ENCODE measurements at regions not wholly inside any gene's neighbourhood (a gene's known extent, or its start where the extent isn't known, plus 50 kb on each side); places are given as distances from the start of the nearest gene placed in this dataset.

DNA sequence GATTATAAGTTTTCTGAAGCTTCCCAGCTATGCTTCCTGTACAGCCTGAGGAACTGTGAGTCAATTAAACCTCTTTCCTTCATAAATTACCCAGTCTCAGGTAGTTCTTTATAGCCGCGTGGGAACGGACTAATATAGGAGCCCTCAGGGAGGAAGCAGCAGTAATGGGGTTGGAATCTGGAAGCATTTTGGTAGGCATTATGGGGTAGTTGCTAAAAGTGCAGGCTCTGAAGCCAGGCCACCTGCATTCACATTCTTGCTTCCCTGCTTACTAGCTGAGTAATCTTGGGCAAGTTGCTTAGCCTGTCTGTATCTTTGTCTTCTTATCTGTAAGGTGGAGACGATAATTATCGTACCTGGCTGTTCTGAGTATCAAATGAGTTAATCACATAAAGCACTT lies 137.9 kb upstream of the NHS start (continued):
- TF ChIP-seq NRF1 (conservative IDR thresholded peaks at IDR 0.05; ENCODE audit: low read depth, low read length) (no peak), SMAD5 (IDR thresholded peaks at IDR 0.05; ENCODE audit: low read depth) (no peak), HDGF (IDR thresholded peaks at IDR 0.05) (no peak), HCFC1 (IDR thresholded peaks at IDR 0.05; ENCODE audit: low read length) (no peak), NR2C1 (IDR thresholded peaks at IDR 0.05) (no peak), NBN (IDR thresholded peaks at IDR 0.05) (no peak), RFX5 (IDR thresholded peaks at IDR 0.05; ENCODE audit: low read depth, low read length) (no peak), ETV6 (conservative IDR thresholded peaks at IDR 0.05 in 1 of 2, IDR thresholded peaks at IDR 0.05 in 1 of 2; ENCODE audit: borderline replicate concordance in 1 of 2, low read depth in 1 of 2) (no peak), JUND (IDR thresholded peaks at IDR 0.05; ENCODE audit: low read depth, low read length) (no peak), HDAC6 (IDR thresholded peaks at IDR 0.05; ENCODE audit: unreplicated experiment) (no peak)
- TF ChIP-seq, protein P1, sequence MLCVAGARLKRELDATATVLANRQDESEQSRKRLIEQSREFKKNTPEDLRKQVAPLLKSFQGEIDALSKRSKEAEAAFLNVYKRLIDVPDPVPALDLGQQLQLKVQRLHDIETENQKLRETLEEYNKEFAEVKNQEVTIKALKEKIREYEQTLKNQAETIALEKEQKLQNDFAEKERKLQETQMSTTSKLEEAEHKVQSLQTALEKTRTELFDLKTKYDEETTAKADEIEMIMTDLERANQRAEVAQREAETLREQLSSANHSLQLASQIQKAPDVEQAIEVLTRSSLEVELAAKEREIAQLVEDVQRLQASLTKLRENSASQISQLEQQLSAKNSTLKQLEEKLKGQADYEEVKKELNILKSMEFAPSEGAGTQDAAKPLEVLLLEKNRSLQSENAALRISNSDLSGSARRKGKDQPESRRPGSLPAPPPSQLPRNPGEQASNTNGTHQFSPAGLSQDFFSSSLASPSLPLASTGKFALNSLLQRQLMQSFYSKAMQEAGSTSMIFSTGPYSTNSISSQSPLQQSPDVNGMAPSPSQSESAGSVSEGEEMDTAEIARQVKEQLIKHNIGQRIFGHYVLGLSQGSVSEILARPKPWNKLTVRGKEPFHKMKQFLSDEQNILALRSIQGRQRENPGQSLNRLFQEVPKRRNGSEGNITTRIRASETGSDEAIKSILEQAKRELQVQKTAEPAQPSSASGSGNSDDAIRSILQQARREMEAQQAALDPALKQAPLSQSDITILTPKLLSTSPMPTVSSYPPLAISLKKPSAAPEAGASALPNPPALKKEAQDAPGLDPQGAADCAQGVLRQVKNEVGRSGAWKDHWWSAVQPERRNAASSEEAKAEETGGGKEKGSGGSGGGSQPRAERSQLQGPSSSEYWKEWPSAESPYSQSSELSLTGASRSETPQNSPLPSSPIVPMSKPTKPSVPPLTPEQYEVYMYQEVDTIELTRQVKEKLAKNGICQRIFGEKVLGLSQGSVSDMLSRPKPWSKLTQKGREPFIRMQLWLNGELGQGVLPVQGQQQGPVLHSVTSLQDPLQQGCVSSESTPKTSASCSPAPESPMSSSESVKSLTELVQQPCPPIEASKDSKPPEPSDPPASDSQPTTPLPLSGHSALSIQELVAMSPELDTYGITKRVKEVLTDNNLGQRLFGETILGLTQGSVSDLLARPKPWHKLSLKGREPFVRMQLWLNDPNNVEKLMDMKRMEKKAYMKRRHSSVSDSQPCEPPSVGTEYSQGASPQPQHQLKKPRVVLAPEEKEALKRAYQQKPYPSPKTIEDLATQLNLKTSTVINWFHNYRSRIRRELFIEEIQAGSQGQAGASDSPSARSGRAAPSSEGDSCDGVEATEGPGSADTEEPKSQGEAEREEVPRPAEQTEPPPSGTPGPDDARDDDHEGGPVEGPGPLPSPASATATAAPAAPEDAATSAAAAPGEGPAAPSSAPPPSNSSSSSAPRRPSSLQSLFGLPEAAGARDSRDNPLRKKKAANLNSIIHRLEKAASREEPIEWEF (IDR thresholded peaks at IDR 0.05; ENCODE audit: insufficient replicate concordance, low read depth, low read length), result no peak

All from GM12878 (cell line).